Epithelial cell of proximal tubule (primary cell): ENCODE measurements at regions not wholly inside any gene's neighbourhood (a gene's known extent, or its start where the extent isn't known, plus 50 kb on each side); places are given as distances from the start of the nearest gene placed in this dataset.

Experiments
- DNase-seq: peaks from one replicate; pipeline ENCODE4 v3.0.0-alpha.2; 2011; ENCODE audit warnings: low read depth
- H3K4me3 ChIP-seq: 2 replicates; pipeline ENCODE4 v1.5.1; 2011; ENCODE audit warnings: low read depth, mild to moderate bottlenecking, low read length
- TF ChIP-seq, protein P1 (sequence below): conservative IDR thresholded peaks from 2 replicates; pipeline ENCODE4 v1.5.1; 2012; ENCODE audit warnings: low read depth, mild to moderate bottlenecking, low read length

DNA sequence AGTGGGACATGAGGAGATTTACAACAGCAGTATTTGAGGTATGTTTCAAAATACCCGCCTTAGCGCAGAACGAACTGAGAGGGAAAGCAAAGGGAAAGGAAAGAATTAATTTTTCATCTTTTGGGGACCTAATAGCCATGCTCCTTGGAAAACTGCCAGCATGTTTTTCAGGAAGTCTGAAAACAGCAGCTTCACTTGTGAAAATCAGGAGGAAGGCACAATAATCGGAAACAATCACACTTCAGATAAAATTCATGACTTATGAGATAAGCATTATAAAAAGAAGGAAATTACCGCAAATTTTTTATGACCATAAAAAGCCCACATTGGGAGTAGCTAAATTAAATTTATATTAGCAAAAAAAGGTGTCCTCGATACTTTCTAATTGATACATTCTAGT, 541.1 kb downstream of the HAO1 start:
- H3K4me3 ChIP-seq = no peak overlapping the region
- DNase-seq = no peak
- TF ChIP-seq, protein P1, sequence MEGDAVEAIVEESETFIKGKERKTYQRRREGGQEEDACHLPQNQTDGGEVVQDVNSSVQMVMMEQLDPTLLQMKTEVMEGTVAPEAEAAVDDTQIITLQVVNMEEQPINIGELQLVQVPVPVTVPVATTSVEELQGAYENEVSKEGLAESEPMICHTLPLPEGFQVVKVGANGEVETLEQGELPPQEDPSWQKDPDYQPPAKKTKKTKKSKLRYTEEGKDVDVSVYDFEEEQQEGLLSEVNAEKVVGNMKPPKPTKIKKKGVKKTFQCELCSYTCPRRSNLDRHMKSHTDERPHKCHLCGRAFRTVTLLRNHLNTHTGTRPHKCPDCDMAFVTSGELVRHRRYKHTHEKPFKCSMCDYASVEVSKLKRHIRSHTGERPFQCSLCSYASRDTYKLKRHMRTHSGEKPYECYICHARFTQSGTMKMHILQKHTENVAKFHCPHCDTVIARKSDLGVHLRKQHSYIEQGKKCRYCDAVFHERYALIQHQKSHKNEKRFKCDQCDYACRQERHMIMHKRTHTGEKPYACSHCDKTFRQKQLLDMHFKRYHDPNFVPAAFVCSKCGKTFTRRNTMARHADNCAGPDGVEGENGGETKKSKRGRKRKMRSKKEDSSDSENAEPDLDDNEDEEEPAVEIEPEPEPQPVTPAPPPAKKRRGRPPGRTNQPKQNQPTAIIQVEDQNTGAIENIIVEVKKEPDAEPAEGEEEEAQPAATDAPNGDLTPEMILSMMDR = no peak

DNA sequence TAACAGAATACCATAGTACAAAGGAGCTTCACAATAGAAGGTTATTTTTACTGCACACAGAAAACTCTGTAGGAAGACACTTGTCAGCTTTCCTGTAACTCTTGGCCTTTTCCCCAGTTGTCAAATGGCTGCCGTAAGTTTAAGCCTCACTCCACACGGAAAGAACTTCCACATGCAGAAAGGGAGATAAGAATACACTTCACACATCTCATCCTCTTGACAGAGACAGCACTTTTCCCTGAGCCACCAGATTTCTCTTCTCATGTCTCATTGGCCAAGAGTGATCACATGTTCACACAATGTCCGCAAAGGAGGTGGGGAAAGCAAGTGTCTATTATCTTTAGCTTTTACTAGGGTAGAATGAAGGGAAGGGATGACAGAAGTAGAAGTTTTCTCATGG, 540.7 kb downstream of the HAO1 start:
- H3K4me3 ChIP-seq = no peak overlapping the region
- no peak for DNase-seq
- TF ChIP-seq, protein P1 = no peak

DNA sequence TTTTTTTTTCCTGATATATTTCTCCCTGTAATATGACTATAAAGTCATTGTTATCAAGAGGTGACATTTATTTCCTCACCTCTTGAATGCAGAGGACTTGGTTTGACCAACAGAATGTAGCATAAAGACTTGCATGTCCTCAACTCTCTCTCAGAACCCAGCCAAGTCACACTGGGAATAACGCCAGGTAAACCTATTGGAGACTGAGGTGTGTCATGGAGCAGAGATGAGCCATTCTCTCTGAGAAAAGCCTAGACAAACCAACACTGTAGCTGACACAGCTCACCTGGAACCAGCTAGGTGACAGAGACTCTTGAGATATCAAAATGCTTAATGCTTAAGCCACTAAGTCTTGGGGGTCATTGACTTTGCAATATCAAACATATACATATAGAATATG, 533.6 kb downstream of the HAO1 start:
- no peak for DNase-seq
- H3K4me3 ChIP-seq = no peak overlapping the region
- TF ChIP-seq, protein P1 = no peak

DNA sequence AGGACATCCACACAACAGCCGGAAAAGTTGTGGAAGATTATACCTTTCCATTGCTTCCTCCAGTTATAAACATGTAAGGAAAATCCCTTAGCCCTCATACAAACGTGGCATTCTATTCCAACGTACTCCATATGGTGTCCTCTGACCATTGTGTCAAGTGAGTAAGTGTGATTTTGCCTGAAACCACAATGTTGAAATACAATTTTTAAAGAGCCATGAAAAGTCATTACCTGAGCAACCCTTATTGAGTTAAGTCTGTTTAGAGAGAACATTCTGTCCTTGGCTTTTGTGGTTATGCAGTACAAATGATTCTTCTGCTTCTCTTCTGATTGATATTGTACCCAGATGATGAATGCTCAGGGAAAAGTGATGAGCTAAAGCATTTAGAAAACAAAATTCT, 530.1 kb downstream of the HAO1 start:
- TF ChIP-seq, protein P1 = no peak
- no peak overlapping the region for H3K4me3 ChIP-seq
- no peak for DNase-seq

DNA sequence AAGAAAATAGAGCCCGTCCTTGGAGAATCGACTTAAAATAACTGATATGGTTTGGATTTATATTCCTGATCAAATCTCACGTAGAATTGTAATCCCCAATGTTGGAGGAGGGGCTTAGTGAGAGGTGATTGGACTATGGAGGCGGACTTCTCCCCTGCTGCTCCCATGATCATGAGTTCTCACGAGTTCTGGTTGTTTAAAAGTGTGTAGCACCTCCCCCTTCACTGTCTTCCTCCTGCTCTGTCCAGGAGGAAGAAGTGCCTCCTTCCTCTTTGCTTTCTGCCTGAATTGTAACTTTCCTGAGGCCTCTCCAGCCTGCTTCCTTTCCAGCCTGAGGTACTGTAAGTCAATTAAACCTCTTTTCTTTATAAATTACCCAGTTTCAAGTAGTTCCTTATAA, 529.2 kb downstream of the HAO1 start:
- TF ChIP-seq, protein P1 = no peak
- no peak overlapping the region for H3K4me3 ChIP-seq
- no peak for DNase-seq

DNA sequence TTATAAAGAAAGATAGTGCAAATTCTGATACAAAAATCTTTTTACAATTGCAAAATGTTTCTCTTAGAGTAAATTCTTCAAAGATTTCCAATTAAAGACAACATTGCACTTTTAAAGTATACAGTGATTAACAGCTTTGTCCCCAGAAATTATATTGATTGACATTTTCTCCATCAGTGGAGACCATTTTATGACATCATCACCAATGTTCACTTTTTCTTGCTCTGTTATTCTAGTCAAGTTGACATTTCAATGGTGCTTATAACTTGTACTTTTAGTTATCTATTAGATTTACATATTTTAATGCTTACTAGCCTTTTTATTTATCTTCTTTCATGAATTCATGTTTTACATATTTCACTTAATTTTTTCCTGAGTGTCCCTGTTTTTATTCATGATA, 524.8 kb downstream of the HAO1 start:
- TF ChIP-seq, protein P1 = no peak
- no peak for DNase-seq
- H3K4me3 ChIP-seq = no peak overlapping the region

DNA sequence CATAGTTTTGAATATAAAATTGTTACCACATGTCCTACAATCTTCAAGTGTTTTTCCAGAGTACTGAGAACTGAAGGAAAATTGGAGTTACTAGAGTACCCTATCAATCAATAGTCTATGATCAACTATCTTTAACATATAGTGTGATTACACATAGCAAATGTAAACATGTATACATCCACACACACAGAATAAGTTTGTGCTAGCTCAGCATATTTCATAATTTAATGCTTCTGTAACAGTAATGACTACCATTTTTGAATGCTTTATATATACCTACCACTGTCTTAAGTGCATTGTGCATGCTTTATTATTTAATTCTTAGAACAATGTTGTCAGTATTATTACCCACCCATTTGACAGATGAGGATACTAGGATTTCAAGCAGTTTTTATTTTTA, 523.9 kb downstream of the HAO1 start:
- no peak for DNase-seq
- TF ChIP-seq, protein P1 = no peak
- no peak overlapping the region for H3K4me3 ChIP-seq
